K562 (cell line): ENCODE measurements at regions not wholly inside any gene's neighbourhood (a gene's known extent, or its start where the extent isn't known, plus 50 kb on each side); places are given as distances from the start of the nearest gene placed in this dataset.

Experiments used
- ATAC-seq: fragments of 200-7000 bp; cut with Tn5 transposase; 3 replicates; pipeline ENCODE4 v1.9.1; 2020; ENCODE audit warnings: moderate library complexity
- BruUV-seq: library from RNA; stranded (reverse); fragments of 400-500 nt; replicated peaks from 2 replicates; lab custom pipeline; 2021; lab: Mats Ljungman, UMichigan
- CTCF ChIA-PET: fragments of 300-600 bp; formaldehyde crosslinking; extraction: SDS; loops from one replicate; lab custom pipeline; 2021; ENCODE audit warnings: low intra/inter-chr PET ratio; lab: Yijun Ruan, JAX
- POLR2A ChIA-PET: fragments of 300-600, 350-650 bp; sonication (Branson Sonifier 250); formaldehyde crosslinking; extraction: SDS; loops from one replicate; lab custom pipeline; 2021; ENCODE audit warnings: antibody characterized with exemption, inconsistent platforms; lab: Yijun Ruan, JAX
- DNase-seq, 4 experiments: peaks; one replicate each; pipeline versions ENCODE4 v3.0.0 to v3.0.0-alpha.2; 2011 to 2018; ENCODE audit warnings: low spot score in 3 of 4, mixed read lengths in 3 of 4; ENCODE audit errors: extremely low read depth in 1 of 4
- FAIRE-seq: peaks from 2 replicates; lab custom pipeline; 2011; peaks lifted over from hg19 to GRCh38; lab: Jason Lieb, UNC
- H2AFZ ChIP-seq: 2 replicates; pipeline ENCODE4 v1.6.0; 2011; ENCODE audit warnings: low read depth, low read length, control low read depth, inconsistent platforms
- H3K27ac ChIP-seq: fragments of 200-600 bp; 3 replicates; pipeline ENCODE4 v1.8.0; 2011; ENCODE audit warnings: low read depth, mild to moderate bottlenecking, control low read depth, inconsistent platforms, low read length, moderate library complexity, mixed read lengths; ENCODE audit errors: extremely low read depth
- H3K27me3 ChIP-seq, 2 experiments: fragments of 300-600 bp in 1 of 2; 2 replicates in 1 of 2; 3 replicates in 1 of 2; pipeline versions ENCODE4 v1.6.0 to v1.8.0; 2011; ENCODE audit warnings: inconsistent platforms in 2 of 2, low read length in 2 of 2, mild to moderate bottlenecking in 1 of 2, mixed read lengths in 1 of 2, moderate library complexity in 1 of 2; ENCODE audit not compliant: control insufficient read depth in 2 of 2, insufficient read depth in 2 of 2
- H3K36me3 ChIP-seq: fragments of 300-600 bp; 3 replicates; pipeline ENCODE4 v1.8.0; 2011; ENCODE audit warnings: mild to moderate bottlenecking, low read length, inconsistent platforms; ENCODE audit not compliant: control insufficient read depth, insufficient read depth
- H3K4me1 ChIP-seq, 2 experiments: fragments of 200-600 bp in 1 of 2; replicated peaks in 1 of 2; 2 replicates in 1 of 2; 3 replicates in 1 of 2; pipeline versions ENCODE4 v1.5.1 to v1.8.0; 2011; ENCODE audit warnings: inconsistent platforms in 2 of 2, low read length in 2 of 2, mild to moderate bottlenecking in 1 of 2, mixed read lengths in 1 of 2, moderate library complexity in 1 of 2; ENCODE audit not compliant: control insufficient read depth in 2 of 2, insufficient read depth in 2 of 2
- H3K4me2 ChIP-seq: 2 replicates; pipeline ENCODE4 v1.6.1; 2011; ENCODE audit warnings: low read length, control low read depth, inconsistent platforms, mixed read lengths; ENCODE audit not compliant: insufficient read depth
- H3K4me3 ChIP-seq: fragments of 200-600 bp; sonication (generic), shearing (Covaris generic); 2 replicates; pipeline ENCODE4 v1.5.1; 2016; ENCODE audit warnings: control low read depth, inconsistent platforms
- H3K79me2 ChIP-seq: fragments of 200-600 bp; 3 replicates; pipeline ENCODE4 v1.8.0; 2011; ENCODE audit warnings: low read length, inconsistent platforms; ENCODE audit not compliant: control insufficient read depth, insufficient read depth
- H3K9ac ChIP-seq, 2 experiments: 2 replicates each; pipeline versions ENCODE4 v1.6.0 to v1.6.1; 2011; ENCODE audit warnings: low read depth in 2 of 2, low read length in 2 of 2, control low read depth in 1 of 2, inconsistent platforms in 1 of 2, mild to moderate bottlenecking in 1 of 2, mixed read lengths in 1 of 2; ENCODE audit not compliant: insufficient read depth in 1 of 2
- H3K9me1 ChIP-seq: one replicate; pipeline ENCODE4 v1.6.0; 2011; ENCODE audit warnings: inconsistent platforms, mild to moderate bottlenecking, low read length, moderate library complexity; ENCODE audit not compliant: control insufficient read depth, insufficient read depth
- H3K9me3 ChIP-seq: replicated peaks from 2 replicates; pipeline ENCODE4 v1.5.1; 2011; ENCODE audit warnings: low read depth, low read length, inconsistent platforms; ENCODE audit not compliant: control insufficient read depth, insufficient read depth
- H4K20me1 ChIP-seq: replicated peaks from 2 replicates; pipeline ENCODE4 v1.6.1; 2011; ENCODE audit warnings: low read length, inconsistent platforms, mixed read lengths; ENCODE audit not compliant: control insufficient read depth, insufficient read depth
- BRD4 ChIP-seq: fragments of 200-600 bp; sonication (generic); IDR thresholded peaks from 2 replicates; pipeline ENCODE4 v1.6.1; 2017; ENCODE audit warnings: inconsistent platforms
- CBX2 ChIP-seq: fragments of 200-600 bp; sonication (generic); IDR thresholded peaks from one replicate; pipeline ENCODE4 v1.6.1; 2012; ENCODE audit warnings: mild to moderate bottlenecking, low read length, inconsistent platforms; ENCODE audit not compliant: insufficient read depth, poor library complexity, severe bottlenecking
- CTCF ChIP-seq, 3 experiments: IDR thresholded peaks in 2 of 3; conservative IDR thresholded peaks in 1 of 3; 2 replicates each; pipeline ENCODE4 v1.5.1; 2011 to 2012; ENCODE audit warnings: low read length in 3 of 3, mild to moderate bottlenecking in 3 of 3, control low read depth in 2 of 3, improper control_type of control experiment in 1 of 3, inconsistent platforms in 1 of 3, low read depth in 1 of 3, mixed read lengths in 1 of 3, moderate library complexity in 1 of 3; ENCODE audit not compliant: insufficient read depth in 2 of 3
- ESRRA ChIP-seq: fragments of 450-650 bp; IDR thresholded peaks from 2 replicates; pipeline ENCODE4 v1.6.1; 2014; ENCODE audit warnings: low read depth, mild to moderate bottlenecking, moderate library complexity, borderline replicate concordance
- NBN ChIP-seq: fragments of 450-650 bp; IDR thresholded peaks from 2 replicates; pipeline ENCODE4 v1.6.1; 2016; ENCODE audit warnings: low read depth, mild to moderate bottlenecking
- RB1 ChIP-seq: fragments of 450-650 bp; IDR thresholded peaks from 2 replicates; pipeline ENCODE4 v1.6.1; 2017; ENCODE audit warnings: low read depth, mild to moderate bottlenecking
- RBM25 ChIP-seq: fragments of 200-400 bp; formaldehyde crosslinking; IDR thresholded peaks from 2 replicates; pipeline ENCODE4 v1.6.1; 2018; ENCODE audit warnings: low read length, low read depth, moderate library complexity; ENCODE audit not compliant: severe bottlenecking
- TBP ChIP-seq: optimal IDR thresholded peaks from 2 replicates; pipeline ENCODE3; 2011; ENCODE audit warnings: low read depth, low read length, improper control_type of control experiment
- ZNF253 ChIP-seq: fragments of 250-450 bp; sonication (Bioruptor Pico); conservative IDR thresholded peaks from 2 replicates; pipeline ENCODE4 v1.6.1; 2021; ENCODE audit warnings: mild to moderate bottlenecking
- WGBS: fragments of 100-300 bp; shearing (Covaris generic); methylation state at CpG from one replicate; pipeline ENCODE4 v1.1.6; 2016; ENCODE audit warnings: low coverage, mixed read lengths; ENCODE audit not compliant: insufficient coverage; ENCODE audit errors: missing lambda C conversion rate; 5-methylcytosine and 5-hydroxymethylcytosine counted together
- in situ Hi-C: fragments of 300-500 bp; cut with MboI; formaldehyde crosslinking; loops from 4 replicates; pipeline ENCODE4 v1.15.0; 2018; ENCODE audit warnings: inconsistent platforms, mixed read lengths
- intact Hi-C: fragments of 100-400 bp; cut with micrococcal nuclease; formaldehyde crosslinking; loops from 2 replicates; pipeline ENCODE4 v1.14.2; 2022

GRCh38 chr1:55358581-55358980 lies 143.4 kb upstream of the USP24 start:
- ChIA-PET POLR2A (interaction anchor here (0.8 to 1.1 kb wide), 3 partner anchors 9 to 45 kb away, joined by 3 to 5 read pairs (median 3); no protein-coding TSS in a partner anchor), CTCF (interaction anchor here (0.6 kb wide), 1 partner anchor 81 kb away, joined by 3 read pairs; no protein-coding TSS in a partner anchor)
- Histone ChIP-seq H3K79me2 (no peaks in the 10 kb centered on the region), H2AFZ (no peak overlapping the region), H3K4me1 (no peaks in the 10 kb centered on the region), H3K36me3 (no peaks in the 10 kb centered on the region), H3K27ac (no peak overlapping the region), H3K9ac (no peak overlapping the region), H3K4me2 (no peak overlapping the region), H3K27me3 (peaks cover 2 to 14% of the 10 kb centered on the region in 2 experiments; a peak in 1 of 5 replicates), H4K20me1 (no peaks in the 10 kb centered on the region), H3K4me3 (no peak overlapping the region), H3K9me1 (no peaks in the 10 kb centered on the region), H3K9me3 (no peaks in the 10 kb centered on the region)
- ATAC-seq (no peak), FAIRE-seq (no peak), DNase-seq (no peak)
- in situ Hi-C loops (no loop called here), intact Hi-C loops (no loop called here)
- no TSS peak for BruUV-seq
- no peak for TF ChIP-seq CBX2
- TF ChIP-seq RB1: no peak
- no peak for TF ChIP-seq BRD4
- TF ChIP-seq TBP: no peak

GRCh38 chr1:55355549-55355948 lies 140.4 kb upstream of the USP24 start:
- intact Hi-C loops (no loop called here), in situ Hi-C loops (no loop called here)
- no peak overlapping the region for H3K4me3 ChIP-seq
- TF ChIP-seq ESRRA (0 out of 2 replicates have a peak, but pooled peaks have one; percentile 33), RBM25 (peak; percentile 90), ZNF253 (CRISPR knock-in tag) (no peak), CTCF (IDR thresholded peaks at IDR 0.05 in 2 of 3, conservative IDR thresholded peaks at IDR 0.05 in 1 of 3; ENCODE audit: insufficient read depth in 2 of 3, low read depth in 1 of 3, low read length in 3 of 3) (no peak), NBN (no peak)
- CTCF ChIA-PET: interaction anchor here (0.6 kb wide), 1 partner anchor 99 kb away, joined by 3 read pairs; no protein-coding TSS in a partner anchor
- H3K27ac ChIP-seq: no peak overlapping the region
- H3K9me1 ChIP-seq: no peaks in the 10 kb centered on the region
- no peak overlapping the region for H3K9ac ChIP-seq
- POLR2A ChIA-PET: no interaction called here
- no peak overlapping the region for H2AFZ ChIP-seq
- no peaks in the 10 kb centered on the region for H3K36me3 ChIP-seq
- peaks cover 2 to 18% of the 10 kb centered on the region in 2 experiments; a peak in 2 of 5 replicates for H3K27me3 ChIP-seq
- no peak for ATAC-seq
- no peak for DNase-seq
- no TSS peak for BruUV-seq
- no peaks in the 10 kb centered on the region for H3K79me2 ChIP-seq
- H4K20me1 ChIP-seq: no peaks in the 10 kb centered on the region
- WGBS: 0% methylated on average over 4 of the region's 4 CpGs
- no peak overlapping the region for H3K4me2 ChIP-seq
- no peak for FAIRE-seq
- no peaks in the 10 kb centered on the region for H3K4me1 ChIP-seq
- no peaks in the 10 kb centered on the region for H3K9me3 ChIP-seq
